GM12878 (cell line): ENCODE measurements at regions not wholly inside any gene's neighbourhood (a gene's known extent, or its start where the extent isn't known, plus 50 kb on each side); places are given as distances from the start of the nearest gene placed in this dataset.

ENCODE experiments used
- BCL11A ChIP-seq: IDR thresholded peaks from 2 replicates; pipeline ENCODE4 v1.6.1; 2011; ENCODE audit warnings: low read depth, low read length
- CTCF ChIP-seq, 3 experiments: IDR thresholded peaks in 2 of 3; conservative IDR thresholded peaks in 1 of 3; 2 replicates each; pipeline ENCODE4 v1.5.1; 2011; ENCODE audit warnings: low read depth in 3 of 3, low read length in 3 of 3, mild to moderate bottlenecking in 3 of 3, control low read depth in 2 of 3, moderate library complexity in 2 of 3, inconsistent platforms in 1 of 3, mixed read lengths in 1 of 3; ENCODE audit not compliant: control insufficient read depth in 2 of 3, insufficient read depth in 1 of 3; ENCODE audit errors: extremely low read depth in 1 of 3
- EP300 ChIP-seq, 2 experiments: fragments of 150-350 bp in 1 of 2; IDR thresholded peaks; 2 replicates each; pipeline ENCODE4 v1.6.1; 2011 to 2012; ENCODE audit warnings: low read depth in 2 of 2, low read length in 2 of 2, borderline replicate concordance in 1 of 2, improper control_type of control experiment in 1 of 2, inconsistent platforms in 1 of 2; ENCODE audit not compliant: control insufficient read depth in 1 of 2
- MLLT1 ChIP-seq: fragments of 450-650 bp; IDR thresholded peaks from 2 replicates; pipeline ENCODE4 v1.6.1; 2016; ENCODE audit warnings: mild to moderate bottlenecking
- MYC ChIP-seq: IDR thresholded peaks from 2 replicates; pipeline ENCODE4 v1.6.1; 2011; ENCODE audit warnings: mild to moderate bottlenecking, low read length, moderate library complexity, inconsistent platforms; ENCODE audit not compliant: insufficient read depth, insufficient replicate concordance, insufficient read length, severe bottlenecking
- NFYB ChIP-seq: IDR thresholded peaks from 2 replicates; pipeline ENCODE4 v1.6.1; 2011; ENCODE audit warnings: low read depth, mild to moderate bottlenecking, low read length, improper control_type of control experiment, moderate library complexity; ENCODE audit not compliant: insufficient read depth
- NR2F1 ChIP-seq: fragments of 450-650 bp; conservative IDR thresholded peaks from 2 replicates; pipeline ENCODE4 v1.6.1; 2017; ENCODE audit warnings: mild to moderate bottlenecking
- PAX5 ChIP-seq: IDR thresholded peaks from 2 replicates; pipeline ENCODE4 v1.6.1; 2011; ENCODE audit warnings: low read depth, low read length, borderline replicate concordance
- POLR2A ChIP-seq: IDR thresholded peaks from 2 replicates; pipeline ENCODE4 v1.6.1; 2011; ENCODE audit warnings: low read depth, mild to moderate bottlenecking, low read length
- REST ChIP-seq: IDR thresholded peaks from 2 replicates; pipeline ENCODE4 v1.6.1; 2012; ENCODE audit warnings: mild to moderate bottlenecking, low read depth, low read length
- RFX5 ChIP-seq: IDR thresholded peaks from 2 replicates; pipeline ENCODE4 v1.6.1; 2011; ENCODE audit warnings: low read depth, low read length, improper control_type of control experiment
- TAF1 ChIP-seq: IDR thresholded peaks from 2 replicates; pipeline ENCODE4 v1.6.1; 2011; ENCODE audit warnings: mild to moderate bottlenecking, low read depth, low read length, borderline replicate concordance
- YY1 ChIP-seq: IDR thresholded peaks from 2 replicates; pipeline ENCODE4 v1.6.1; 2011; ENCODE audit warnings: low read depth, mild to moderate bottlenecking, low read length
- ZSCAN29 ChIP-seq: fragments of 450-650 bp; IDR thresholded peaks from 2 replicates; pipeline ENCODE4 v1.6.1; 2017; ENCODE audit warnings: mild to moderate bottlenecking, moderate library complexity

- TF ChIP-seq BCL11A (no peak), CTCF (IDR thresholded peaks at IDR 0.05 in 2 of 3, conservative IDR thresholded peaks at IDR 0.05 in 1 of 3; ENCODE audit: control insufficient read depth in 2 of 3, extremely low read depth in 1 of 3, insufficient read depth in 1 of 3, low read depth in 3 of 3, low read length in 3 of 3) (no peak), YY1 (no peak), REST (no peak), MLLT1 (no peak), POLR2A (no peak), EP300 (IDR thresholded peaks at IDR 0.05; ENCODE audit: borderline replicate concordance in 1 of 2, control insufficient read depth in 1 of 2, low read depth in 2 of 2, low read length in 2 of 2) (no peak), RFX5 (no peak), NR2F1 (no peak), TAF1 (no peak), MYC (no peak), PAX5 (no peak), NFYB (no peak), ZSCAN29 (no peak)
These were observed 174.8 kb downstream of the ERCC6L2 start for GRCh38 chr9:96050048-96050860.
